Left lobe of liver (tissue), 2 donors: ENCODE measurements at regions not wholly inside any gene's neighbourhood (a gene's known extent, or its start where the extent isn't known, plus 50 kb on each side); places are given as distances from the start of the nearest gene placed in this dataset.
"Not testable (repeated sequence)": the region's sequence is repeated elsewhere in the genome, so short reads cannot be mapped to it uniquely, and the experiment has no call there.

Experiments used
- ATAC-seq: fragments of 200-7000 bp; cut with Tn5 transposase; one replicate; pipeline ENCODE4 v1.9.1; 2020; ENCODE audit warnings: mild to moderate bottlenecking, moderate library complexity
- DNase-seq: peaks from one replicate; pipeline ENCODE4 v3.0.0-alpha.2; 2020; ENCODE audit warnings: low spot score
- donor health status: DM: no; HTN: no; CAD: no; lungs with moderate emphysema.
- donor health status: DM: no; HTN: yes; CAD: no.

DNA sequence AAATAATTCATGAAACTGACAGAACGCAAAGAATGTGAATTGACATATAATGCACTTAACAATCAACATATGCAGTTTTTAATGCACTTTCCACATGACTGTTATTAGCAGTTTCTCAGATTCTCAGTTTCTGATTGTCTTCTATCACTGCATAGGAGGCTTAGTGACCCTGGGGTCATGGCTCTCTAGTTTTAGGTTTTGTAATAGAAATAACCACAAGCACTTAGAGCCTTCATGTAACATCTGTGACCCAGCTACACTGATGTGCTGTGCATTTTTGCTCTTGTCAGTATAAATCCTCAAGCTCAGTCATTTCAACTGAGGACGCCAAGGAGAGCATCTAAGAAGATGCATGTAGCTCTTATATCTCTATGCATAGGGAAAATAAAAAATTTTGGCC is 163.1 kb upstream of the IZUMO3 start:
- DNase-seq (no peak), ATAC-seq (no peak)

DNA sequence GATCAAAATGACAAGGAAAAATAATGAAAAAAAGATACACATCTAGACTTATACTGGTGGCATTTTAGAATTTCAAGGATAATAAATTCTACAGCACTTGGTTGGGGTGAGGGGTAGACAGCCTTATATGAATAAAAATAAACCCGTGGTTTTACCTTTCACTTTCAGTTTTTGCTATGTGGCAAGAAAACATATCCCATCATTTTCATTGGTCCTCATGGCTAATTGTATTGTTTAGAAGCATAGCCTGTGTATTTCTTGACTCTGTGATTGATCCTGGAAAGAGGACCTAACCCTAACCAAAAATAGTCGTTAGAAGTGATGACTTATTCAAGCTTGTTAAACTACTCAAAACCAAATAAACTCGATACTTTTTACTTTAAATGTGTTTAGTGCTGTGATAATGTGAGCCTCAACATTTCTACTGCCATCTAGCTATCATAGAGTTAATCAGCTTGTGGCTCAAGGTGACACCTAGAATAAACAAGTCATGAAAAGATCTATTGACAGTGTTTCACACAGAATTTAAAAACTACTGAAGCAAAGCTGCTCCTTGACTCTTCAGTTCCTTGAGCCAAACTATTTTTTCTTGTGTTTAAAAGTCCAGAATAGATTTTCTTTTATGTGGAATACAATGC is 153.3 kb upstream of the IZUMO3 start:
- ATAC-seq: no peak
- DNase-seq: no peak

DNA sequence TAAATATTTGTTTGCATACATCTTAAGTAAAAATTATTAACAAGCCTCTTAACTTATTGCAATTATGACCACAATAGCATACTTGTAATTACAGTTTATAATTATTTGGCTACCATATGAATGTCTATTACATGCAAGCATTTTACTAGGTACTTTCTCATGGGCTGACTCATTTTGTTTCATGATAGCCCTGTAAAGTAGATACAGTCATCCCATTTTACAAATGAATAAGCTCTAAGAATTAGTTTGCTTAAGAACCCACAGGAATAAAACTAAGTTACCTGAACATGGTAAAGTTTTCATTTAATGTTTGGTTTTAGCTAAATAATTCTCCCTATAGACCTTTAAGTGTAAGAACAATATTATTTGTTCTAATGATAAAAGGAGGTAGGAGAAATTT is 126.6 kb upstream of the IZUMO3 start:
- DNase-seq (no peak), ATAC-seq (no peak)

DNA sequence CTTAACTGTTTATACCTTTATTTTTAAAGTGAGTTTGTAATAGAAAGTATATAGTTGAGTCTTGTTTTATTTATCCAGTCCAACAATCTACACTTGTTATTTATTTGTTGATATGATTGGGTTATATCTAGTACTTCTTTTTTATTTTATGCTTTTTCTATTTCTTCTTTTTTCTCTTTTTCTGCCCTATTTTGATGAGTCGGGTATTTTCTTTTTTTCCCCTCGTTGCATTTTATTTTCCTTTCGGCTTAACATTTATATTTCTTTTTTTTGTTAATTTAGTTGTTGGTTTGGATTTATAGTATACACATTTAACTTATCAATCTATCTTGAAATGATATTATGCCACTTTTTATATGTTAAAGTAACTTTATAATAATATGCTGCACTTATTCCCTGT is 111.7 kb upstream of the IZUMO3 start:
- DNase-seq (no peak), ATAC-seq (no peak)

DNA sequence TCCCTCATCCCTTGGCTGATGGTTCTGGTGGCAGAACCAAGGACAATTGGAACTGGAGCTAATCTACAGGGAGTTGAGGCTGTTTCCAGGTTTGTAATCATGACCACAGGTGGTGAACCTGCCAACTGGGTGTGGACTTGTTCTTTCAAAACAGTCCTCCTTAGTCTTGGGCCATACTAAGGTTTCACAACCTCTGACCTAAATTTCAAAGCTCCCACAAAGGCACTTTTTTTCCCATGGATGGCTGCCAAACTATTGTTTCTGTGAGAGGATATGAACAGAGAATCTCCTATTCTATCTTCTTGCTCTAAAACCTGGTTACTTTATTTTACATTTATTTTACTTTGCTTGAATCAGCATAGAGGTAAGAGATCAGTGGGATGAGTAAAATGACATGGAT is 106.5 kb upstream of the IZUMO3 start:
- no peak for DNase-seq
- ATAC-seq: no peak

DNA sequence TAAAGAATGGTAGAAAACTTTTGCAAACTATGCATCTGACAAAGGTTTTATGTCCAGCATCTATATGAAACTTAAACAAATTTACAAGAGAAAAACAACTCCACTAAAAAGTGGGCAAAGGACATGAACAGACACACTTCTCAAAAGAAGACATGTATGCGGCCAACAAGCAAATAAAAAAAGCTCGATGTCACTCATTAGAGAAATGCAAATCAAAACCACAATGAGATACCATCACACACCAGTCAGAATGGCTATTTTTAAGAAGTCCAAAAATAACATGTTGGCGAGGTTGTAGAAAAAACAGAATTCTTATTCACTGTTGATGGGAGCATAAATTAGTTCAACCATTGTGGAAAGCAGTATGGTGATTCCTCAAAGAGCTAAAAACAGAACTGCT is 83.1 kb upstream of the IZUMO3 start:
- ATAC-seq, DNase-seq: not testable (repeated sequence)

DNA sequence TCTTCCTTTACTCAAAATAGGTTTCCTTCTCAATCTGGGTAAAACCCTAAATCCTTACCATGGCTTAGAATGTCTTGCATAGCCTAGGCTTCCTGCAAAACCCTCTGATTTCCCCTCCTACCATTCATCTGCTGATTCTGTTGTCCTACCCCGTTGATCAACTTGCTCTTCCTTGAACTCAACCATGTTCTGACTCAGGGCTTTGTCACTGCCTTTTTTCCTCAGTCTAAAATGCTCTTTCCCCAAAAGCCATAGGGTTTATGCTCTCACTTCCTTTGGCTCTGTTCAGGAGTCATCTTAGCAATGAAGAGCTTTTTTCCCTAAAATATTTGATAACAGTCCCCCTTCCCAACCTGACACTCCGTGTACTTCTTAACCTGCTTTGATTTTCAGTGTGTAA is 79.4 kb upstream of the IZUMO3 start:
- ATAC-seq (no peak), DNase-seq (no peak)

DNA sequence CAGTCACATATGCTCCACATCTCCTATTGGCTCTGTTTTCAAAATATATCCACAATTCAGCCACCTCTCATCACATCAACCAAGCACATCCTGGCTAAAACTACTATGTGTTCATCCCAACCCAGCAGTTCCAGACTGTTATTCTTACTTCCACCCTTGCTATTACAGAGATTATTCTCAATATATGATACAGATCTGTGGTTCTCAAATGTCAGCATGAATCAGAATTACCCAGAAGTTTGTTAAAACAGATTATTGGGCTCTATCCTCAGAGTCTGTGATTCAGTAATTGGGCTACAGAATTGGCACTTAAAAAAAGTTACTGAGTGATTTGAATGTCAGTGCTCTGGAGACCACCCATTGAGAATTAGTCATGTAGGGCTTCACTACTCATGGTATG is 78.8 kb upstream of the IZUMO3 start:
- no peak for ATAC-seq
- no peak for DNase-seq

DNA sequence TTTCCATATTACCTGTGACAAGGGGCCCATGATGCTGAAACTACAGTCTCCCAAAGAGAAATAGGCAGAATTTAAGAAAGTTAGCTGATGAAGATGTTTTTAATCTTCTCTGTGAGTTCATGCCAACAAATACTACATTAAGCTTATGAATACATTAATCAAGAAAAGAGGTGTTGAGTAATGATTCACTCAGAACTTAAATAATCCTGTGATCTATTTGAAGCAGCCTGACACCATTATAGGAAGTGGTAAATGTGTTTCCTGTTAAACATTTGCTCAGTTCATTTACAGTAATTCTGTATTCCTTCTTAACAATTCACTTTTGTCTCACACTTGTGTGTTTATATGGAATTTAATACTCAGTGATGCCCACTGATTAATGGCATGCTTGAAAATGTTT is 75.0 kb upstream of the IZUMO3 start:
- DNase-seq (no peak), ATAC-seq (no peak)

DNA sequence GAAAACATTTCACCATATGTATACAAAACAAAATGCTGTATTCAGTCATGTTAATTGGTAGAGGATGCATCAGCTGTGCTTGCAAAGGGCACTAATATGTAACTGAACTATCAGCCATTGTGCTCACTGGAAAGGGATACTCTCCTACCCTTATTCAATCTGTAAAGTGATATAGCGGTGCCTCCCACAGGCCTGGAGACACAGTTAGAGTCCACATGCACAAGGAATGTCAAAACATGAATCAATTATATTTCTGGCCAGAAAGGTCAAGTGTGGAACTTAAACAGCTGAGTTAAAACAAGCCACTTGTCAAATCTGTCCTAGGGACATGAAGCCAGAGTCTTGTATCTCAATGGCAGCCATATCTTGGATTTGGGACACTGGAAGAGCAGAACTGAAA is 71.2 kb upstream of the IZUMO3 start:
- no peak for DNase-seq
- ATAC-seq: no peak

DNA sequence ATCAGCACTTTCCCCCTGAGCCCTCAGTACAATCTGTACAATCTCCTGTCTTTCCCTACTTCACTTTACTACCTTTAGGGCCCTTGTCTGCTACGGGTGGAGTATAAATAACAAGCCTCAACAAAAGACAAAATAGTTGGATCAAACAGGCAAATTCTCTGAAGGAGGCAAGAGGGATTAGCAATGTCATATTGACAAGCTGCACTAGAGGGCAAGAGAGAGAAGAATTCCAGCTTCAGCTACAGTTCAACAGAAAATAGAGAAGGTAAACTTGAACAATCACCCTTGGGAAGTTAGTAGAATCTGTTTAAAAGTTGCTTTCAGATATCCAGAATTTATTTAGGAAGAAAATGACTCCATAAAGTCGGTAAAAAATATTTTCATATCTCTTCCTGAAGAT is 68.4 kb upstream of the IZUMO3 start:
- ATAC-seq (no peak), DNase-seq (no peak)

DNA sequence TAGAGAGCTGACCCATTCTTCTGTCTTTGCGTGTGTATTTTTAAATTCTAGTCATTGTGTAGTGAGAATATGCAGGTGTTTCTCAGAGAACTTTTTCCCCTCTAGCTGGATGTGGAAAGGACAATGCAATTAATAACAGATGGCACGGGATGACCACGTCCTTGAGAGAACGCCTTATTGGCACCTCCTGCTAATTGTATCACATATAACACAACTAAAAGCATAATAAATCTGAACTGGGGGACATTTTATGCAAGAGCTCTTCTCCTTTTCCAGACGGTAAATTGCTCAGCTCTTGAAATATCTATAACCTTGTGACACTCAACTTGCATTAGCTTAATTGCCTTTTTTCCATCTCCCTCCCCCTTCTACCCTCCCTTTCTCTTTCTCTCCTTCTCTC is 62.9 kb upstream of the IZUMO3 start:
- DNase-seq: no peak
- no peak for ATAC-seq

DNA sequence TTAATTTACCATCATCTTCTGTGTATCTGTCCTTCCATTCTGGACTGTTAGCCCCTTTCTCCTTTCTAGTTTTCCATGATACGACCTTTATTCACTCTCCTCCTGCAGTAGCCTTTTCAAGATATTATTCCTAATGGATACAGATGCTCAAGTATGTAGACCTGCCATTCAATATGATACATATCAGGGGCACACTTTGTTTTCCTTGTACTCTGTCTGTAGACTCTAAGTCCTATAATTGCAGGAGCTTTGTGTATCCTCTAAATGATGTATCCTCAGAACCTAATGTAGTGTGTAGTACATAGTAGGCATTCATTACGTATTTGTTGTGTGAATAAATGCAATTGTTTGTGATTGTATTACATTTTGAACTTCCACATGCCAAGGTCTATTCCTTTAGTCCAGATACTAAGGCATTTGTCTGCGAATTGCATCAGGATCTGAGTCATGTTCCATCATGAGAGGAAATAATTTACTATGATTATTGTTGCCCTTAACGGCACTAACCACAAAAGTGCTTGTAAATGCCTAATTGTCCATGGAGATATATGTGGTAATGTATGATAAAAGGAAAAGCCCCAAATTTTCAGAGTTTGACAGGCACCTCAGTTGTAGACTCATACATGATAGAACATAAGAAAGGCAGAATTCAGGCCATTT is 57.1 kb upstream of the IZUMO3 start:
- ATAC-seq: no peak
- DNase-seq: no peak
